ENCODE measurements at regions not wholly inside any gene's neighbourhood (a gene's known extent, or its start where the extent isn't known, plus 50 kb on each side); places are given as distances from the start of the nearest gene placed in this dataset.

DNA sequence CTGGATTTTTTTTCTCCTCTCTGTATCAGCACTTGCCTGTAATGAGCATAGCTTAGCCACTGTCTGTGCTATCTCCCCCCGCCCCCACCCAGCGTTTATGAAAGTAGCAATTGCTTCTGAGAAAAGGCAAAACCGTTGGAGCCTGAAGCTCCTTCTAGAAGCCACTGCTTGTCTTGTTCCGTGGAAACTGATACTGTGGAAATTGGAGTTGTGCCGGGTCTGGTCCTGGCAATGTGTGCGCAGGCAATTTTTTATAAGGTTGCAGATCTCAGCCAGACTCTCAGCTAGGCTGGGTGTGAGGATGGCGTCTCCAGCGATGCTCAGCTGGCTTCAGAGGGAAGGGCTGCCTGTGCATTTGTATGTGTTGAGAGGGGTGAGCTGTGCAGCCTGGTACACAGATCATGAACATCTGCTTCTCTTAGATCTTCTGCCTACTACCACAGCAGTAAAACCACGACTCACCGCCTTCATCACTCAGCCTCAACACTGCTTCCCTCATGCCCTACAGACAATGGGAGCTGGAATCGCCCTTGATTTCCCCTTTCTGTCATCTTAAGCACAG, 72.4 kb upstream of the GTSF1L start:
- no peak for DNase-seq

DNA sequence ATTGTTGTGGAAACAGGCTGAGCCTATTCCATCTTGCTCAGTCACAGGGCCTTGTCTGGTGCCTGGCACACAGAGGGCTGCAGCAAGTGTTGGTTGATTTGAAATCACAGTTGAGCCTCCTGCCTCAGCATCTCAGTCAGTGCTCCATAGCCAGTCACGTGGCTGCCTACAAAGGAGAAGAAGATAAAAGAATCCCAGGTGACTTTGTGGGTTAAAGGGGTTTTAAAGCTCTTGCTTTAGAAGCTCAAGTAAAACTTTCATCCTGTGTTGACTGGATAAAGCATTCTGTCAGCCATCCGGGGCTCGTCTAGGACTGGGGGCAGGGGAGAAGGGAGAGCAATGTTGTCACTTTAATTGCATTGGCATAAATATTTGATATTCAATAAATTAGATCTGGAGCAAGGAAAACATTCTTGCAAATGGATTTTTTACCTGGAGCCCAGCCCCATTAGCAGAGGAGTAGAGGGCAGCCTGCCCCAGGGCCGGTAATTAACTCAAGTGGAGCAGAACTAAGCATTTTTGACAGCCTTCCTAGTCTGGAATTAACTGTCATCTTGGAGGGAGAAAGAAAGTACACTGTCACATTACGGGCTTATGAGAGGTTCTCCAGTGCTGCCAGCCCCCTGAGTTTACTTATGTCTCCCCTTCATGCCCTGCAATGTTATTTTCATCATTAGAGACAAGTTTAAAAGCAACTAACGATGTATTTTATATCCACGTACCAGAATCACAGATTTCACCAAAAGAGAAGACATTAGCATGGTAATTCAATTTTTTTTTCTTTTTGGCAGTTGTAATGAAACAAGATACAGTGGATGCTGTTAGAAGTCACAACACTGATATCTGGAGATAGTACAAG, 71.7 kb upstream of the GTSF1L start:
- DNase-seq: no peak

DNA sequence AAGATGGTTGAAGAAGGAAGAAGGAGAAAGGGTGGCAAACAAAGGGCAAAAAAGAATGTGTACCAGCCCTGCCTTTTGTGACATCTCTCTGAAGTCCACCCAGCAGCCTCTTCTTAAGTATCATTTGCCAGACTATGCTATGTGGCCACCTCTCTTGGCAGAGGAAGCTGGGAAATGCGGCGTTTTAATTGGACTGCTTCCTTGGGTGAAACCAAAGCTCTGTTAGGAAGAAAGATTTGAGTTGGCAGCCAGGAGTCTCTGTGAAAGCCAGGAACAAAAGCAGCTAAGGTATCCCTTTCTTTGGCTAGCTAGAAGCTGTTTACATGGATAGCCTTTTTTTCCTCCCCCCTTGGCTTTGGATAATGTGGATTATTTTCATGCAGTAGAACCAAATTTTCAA, 67.5 kb upstream of the GTSF1L start:
- DNase-seq: no peak

DNA sequence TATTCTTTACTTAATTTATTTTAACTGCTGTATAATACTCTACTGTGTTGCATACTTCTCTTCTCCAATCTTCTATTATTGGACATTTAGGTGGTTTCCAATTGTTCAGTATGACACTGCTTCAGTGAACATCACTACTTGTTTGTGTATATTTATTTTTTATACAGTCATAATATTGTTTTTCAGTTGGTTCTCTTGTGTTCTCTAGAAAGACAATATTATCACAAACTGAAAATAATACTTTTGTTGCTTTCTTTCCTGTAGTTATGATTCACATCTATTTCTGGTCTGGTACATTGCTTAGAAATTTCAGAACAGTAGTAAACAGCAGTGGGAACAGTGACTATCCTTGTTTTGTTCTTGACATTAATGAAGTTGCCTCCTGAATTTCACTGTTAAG, 62.8 kb upstream of the GTSF1L start:
- no peak for DNase-seq

DNA sequence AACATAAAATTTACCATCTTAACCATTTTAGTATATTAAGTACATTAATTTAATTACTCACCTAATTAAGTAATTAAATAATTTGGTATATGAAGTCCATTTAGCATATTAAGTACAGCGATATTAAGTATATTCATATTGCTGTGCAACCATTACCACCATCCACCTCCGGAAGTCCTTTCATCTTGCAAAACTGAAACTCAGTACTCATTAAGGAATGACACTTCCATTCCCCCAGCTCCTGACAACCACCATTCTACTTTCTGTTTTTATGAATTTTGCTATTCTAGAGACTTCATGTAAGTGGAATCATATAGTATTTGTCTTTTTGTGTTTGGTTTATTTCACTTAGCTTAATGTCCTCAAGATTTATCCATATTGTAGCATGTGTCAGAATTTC, 61.1 kb upstream of the GTSF1L start:
- DNase-seq: no peak

DNA sequence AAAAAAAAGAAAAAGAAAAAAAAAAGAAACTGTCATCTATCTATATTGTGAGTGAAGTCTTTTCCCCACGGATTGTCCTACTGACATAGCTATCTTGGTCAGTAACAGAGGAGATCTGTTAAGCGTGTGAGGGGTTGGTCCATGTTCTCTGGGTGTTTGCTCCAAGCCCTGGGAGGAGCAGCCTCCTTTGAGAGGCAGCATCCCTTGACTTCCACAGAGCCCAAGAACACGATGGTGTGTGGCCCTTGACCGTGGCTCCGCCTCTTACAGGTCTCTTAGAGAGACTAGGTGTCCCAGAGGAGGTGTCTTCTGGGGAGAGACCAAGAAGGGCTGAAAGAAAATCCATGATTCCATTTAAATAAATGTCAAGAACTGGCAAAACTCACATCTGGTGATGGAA, 60.1 kb upstream of the GTSF1L start:
- no peak for DNase-seq

DNA sequence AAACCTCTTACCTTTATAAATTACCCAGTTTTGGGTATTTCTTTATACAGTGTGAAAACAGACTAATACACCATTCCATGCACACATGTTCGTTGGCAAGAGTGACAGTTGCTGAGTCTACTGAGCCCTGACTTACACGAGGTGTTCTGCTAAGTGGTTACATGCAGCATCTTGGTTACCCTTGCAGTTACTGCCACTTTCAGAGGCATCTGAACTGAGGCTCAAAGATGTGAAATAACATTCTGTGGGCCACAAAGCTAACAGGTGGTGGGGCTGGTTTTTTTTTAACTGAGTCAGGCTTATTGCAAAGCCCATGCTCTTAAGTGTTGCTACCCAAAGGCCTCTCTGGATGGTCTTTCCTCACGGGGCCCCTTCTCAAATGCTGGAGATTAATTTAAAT, 54.4 kb upstream of the GTSF1L start:
- DNase-seq: no peak

DNA sequence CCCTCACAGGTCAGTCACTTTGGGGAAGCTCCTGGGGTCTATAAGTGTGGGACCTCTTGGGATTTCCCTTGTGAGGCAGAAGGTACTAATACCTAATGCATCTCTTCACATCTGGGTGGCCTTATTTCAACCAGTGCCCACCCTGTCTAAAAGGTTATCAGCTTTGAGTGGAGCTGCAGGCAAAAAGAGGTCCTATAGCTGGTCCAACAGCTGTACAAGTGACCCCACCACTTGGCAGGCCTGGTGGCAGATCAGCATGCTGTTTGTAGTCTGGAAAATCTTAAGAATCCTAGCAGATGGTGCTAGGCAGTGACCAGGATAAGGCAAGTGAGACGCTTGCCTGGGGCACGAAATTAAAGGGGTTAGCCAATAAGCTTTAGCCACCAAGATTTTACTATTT, 51.6 kb upstream of the GTSF1L start:
- DNase-seq: no peak

DNA sequence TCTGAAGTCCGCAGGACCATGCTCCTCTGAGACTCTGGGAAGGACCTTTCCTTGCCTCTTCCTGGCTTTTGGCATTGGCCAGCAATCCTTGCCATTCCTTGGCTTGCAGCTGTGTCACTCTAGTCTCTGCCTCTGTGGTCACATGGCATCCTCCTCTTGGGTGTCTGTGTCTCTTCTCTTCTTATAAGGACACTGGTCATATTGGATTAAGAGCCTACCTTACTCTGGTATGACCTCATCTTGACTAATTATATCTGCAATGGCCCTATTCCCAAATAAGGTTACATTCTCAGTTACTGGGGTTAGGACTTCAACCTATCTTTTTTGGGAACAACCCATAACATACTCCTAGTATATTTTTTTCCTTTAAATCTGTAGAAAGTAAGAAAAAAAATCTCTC, 49.9 kb upstream of the GTSF1L start:
- DNase-seq: no peak

All from fibroblast of upper back skin (primary cell).